DOHH2 (cell line): ENCODE measurements at regions not wholly inside any gene's neighbourhood (a gene's known extent, or its start where the extent isn't known, plus 50 kb on each side); places are given as distances from the start of the nearest gene placed in this dataset.

ENCODE experiments used
- H3F3A ChIP-seq: fragments of 200-600 bp; sonication (generic), shearing (Covaris generic); 2 replicates; pipeline ENCODE4 v1.6.0; 2016; ENCODE audit warnings: antibody characterized with exemption, mild to moderate bottlenecking; ENCODE audit not compliant: control insufficient read depth, insufficient read depth
- H3K27ac ChIP-seq: fragments of 200-600 bp; sonication (generic); 2 replicates; pipeline ENCODE4 v1.5.1; 2014; ENCODE audit warnings: low read depth, mild to moderate bottlenecking, low read length, moderate library complexity
- H3K27me3 ChIP-seq: fragments of 200-600 bp; sonication (generic); 2 replicates; pipeline ENCODE4 v1.6.1; 2014; ENCODE audit warnings: mild to moderate bottlenecking, low read length, mixed read lengths; ENCODE audit not compliant: control insufficient read depth
- H3K36me3 ChIP-seq: fragments of 200-600 bp; sonication (generic); 2 replicates; pipeline ENCODE4 v1.6.1; 2014; ENCODE audit warnings: mild to moderate bottlenecking, low read length, moderate library complexity, mixed read lengths; ENCODE audit not compliant: control insufficient read depth
- H3K4me1 ChIP-seq: fragments of 200-600 bp; sonication (generic); 2 replicates; pipeline ENCODE4 v1.6.1; 2014; ENCODE audit warnings: mild to moderate bottlenecking, low read length, mixed read lengths; ENCODE audit not compliant: control insufficient read depth
- H3K4me2 ChIP-seq: fragments of 200-600 bp; sonication (generic); 2 replicates; pipeline ENCODE4 v1.6.0; 2014; ENCODE audit warnings: mild to moderate bottlenecking, low read length, moderate library complexity
- H3K4me3 ChIP-seq: fragments of 200-600 bp; sonication (generic); 2 replicates; pipeline ENCODE4 v1.5.1; 2014; ENCODE audit warnings: mild to moderate bottlenecking, low read length, mixed read lengths
- H3K79me2 ChIP-seq: fragments of 200-600 bp; sonication (generic); 2 replicates; pipeline ENCODE4 v1.6.1; 2014; ENCODE audit warnings: mild to moderate bottlenecking, low read length, mixed read lengths; ENCODE audit not compliant: control insufficient read depth
- H3K9me2 ChIP-seq: fragments of 200-600 bp; sonication (generic); replicated peaks from 2 replicates; pipeline ENCODE4 v1.6.1; 2014; ENCODE audit warnings: mild to moderate bottlenecking, low read length, mixed read lengths; ENCODE audit not compliant: control insufficient read depth
- H3K9me3 ChIP-seq: fragments of 200-600 bp; sonication (generic); 2 replicates; pipeline ENCODE4 v1.6.1; 2014; ENCODE audit warnings: antibody characterized with exemption, low read length, mixed read lengths; ENCODE audit not compliant: control insufficient read depth, insufficient read depth
- H4K20me1 ChIP-seq: fragments of 200-600 bp; sonication (generic); 2 replicates; pipeline ENCODE4 v1.6.0; 2014; ENCODE audit warnings: low read depth, mild to moderate bottlenecking, antibody characterized with exemption, low read length, moderate library complexity; ENCODE audit not compliant: control insufficient read depth, insufficient read depth
- CTCF ChIP-seq: fragments of 200-600 bp; sonication (generic); IDR thresholded peaks from one replicate; pipeline ENCODE4 v1.5.1; 2014; ENCODE audit warnings: antibody characterized with exemption, mild to moderate bottlenecking, low read depth, low read length; ENCODE audit not compliant: poor library complexity, severe bottlenecking
- EZH2phosphoT487 ChIP-seq: fragments of 200-600 bp; sonication (generic); IDR thresholded peaks from 2 replicates; pipeline ENCODE4 v1.6.1; 2017; ENCODE audit warnings: borderline replicate concordance, mild to moderate bottlenecking, antibody characterized with exemption, low read length, moderate library complexity, mixed read lengths

DNA sequence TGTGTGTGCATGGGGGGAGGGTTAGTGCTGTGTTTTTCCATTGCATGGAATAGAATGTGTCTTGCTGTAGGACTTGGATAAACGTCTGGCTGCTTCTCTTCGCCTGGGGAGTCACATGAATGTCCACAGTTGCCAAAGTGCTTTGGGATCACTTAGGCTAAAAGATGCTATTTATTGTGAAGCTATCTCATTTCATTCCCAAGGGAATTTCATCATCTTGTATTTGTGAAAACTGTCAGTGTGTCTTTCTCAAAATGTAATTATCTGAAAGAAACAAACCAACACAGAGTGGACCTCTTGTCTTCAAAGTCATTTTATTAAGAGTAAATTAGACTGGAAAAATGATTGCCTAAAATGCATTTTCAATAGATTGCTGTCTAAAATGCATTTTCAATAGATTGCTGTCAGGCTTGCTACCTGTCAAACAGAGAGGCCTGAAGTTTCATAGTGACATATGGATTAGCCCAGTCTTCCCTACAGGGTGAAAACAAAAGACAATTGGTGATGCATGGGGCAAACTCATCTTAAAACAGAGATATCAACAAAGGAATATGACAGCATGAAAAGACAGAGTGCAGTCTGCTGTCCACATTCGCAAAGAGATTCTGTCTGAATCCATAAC is 117.1 kb upstream of the GOLIM4 start:
- Histone ChIP-seq H3K9me2 (no peaks in the 10 kb centered on the region), H4K20me1 (no peaks in the 10 kb centered on the region), H3F3A (no peaks in the 10 kb centered on the region), H3K79me2 (no peaks in the 10 kb centered on the region), H3K4me3 (no peak overlapping the region), H3K27ac (no peak overlapping the region), H3K27me3 (0 out of 2 replicates have a peak, but pooled peaks cover 4% of the 10 kb centered on the region), H3K36me3 (no peaks in the 10 kb centered on the region), H3K9me3 (no peaks in the 10 kb centered on the region), H3K4me2 (no peak overlapping the region), H3K4me1 (no peaks in the 10 kb centered on the region)
- TF ChIP-seq CTCF = no peak
- TF ChIP-seq EZH2phosphoT487 = no peak

DNA sequence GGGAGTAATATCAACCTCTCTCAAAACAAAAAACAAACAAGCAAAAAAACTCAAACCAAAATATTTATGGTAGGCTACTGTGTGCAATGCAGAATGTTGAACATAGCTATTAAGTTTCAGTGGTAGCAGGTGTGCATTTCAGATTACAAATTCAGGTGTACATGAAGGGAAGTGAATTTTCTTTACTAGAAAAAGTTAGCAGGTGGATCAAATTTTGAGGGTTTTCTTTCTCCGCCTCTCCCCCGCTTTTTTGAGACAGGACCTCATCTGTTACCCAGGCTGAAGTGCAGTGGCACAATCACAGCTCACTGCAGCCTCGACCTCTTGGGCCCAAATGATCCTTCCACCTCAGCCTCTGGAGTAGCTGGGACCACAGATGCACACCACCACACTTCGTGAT is 109.7 kb upstream of the GOLIM4 start:
- H3K79me2 ChIP-seq = no peaks in the 10 kb centered on the region
- H3K27ac ChIP-seq = no peak overlapping the region
- TF ChIP-seq CTCF = no peak
- TF ChIP-seq EZH2phosphoT487 = no peak
- peaks cover 5% of the 10 kb centered on the region; the same call in 1 of the 2 replicates for H3K27me3 ChIP-seq
- H3K4me2 ChIP-seq = no peak overlapping the region
- H3K4me1 ChIP-seq = no peaks in the 10 kb centered on the region
- H3K9me3 ChIP-seq = no peaks in the 10 kb centered on the region
- H3K4me3 ChIP-seq = no peak overlapping the region
- H3K36me3 ChIP-seq = no peaks in the 10 kb centered on the region
- no peaks in the 10 kb centered on the region for H3F3A ChIP-seq
- no peaks in the 10 kb centered on the region for H4K20me1 ChIP-seq
- no peaks in the 10 kb centered on the region for H3K9me2 ChIP-seq

GRCh38 chr3:168197162-168197561 is 101.4 kb upstream of the GOLIM4 start:
- Histone ChIP-seq H3K4me2 (no peak overlapping the region), H3K36me3 (no peaks in the 10 kb centered on the region), H3K27ac (no peak overlapping the region), H3K27me3 (no peaks in the 10 kb centered on the region), H3K4me1 (no peaks in the 10 kb centered on the region), H3K79me2 (no peaks in the 10 kb centered on the region), H3F3A (no peaks in the 10 kb centered on the region), H4K20me1 (no peaks in the 10 kb centered on the region), H3K9me2 (no peaks in the 10 kb centered on the region), H3K4me3 (no peak overlapping the region), H3K9me3 (no peaks in the 10 kb centered on the region)
- TF ChIP-seq CTCF (no peak), EZH2phosphoT487 (no peak)
